ENCODE measurements at regions not wholly inside any gene's neighbourhood (a gene's known extent, or its start where the extent isn't known, plus 50 kb on each side); places are given as distances from the start of the nearest gene placed in this dataset.
"Not testable (repeated sequence)": the region's sequence is repeated elsewhere in the genome, so short reads cannot be mapped to it uniquely, and the experiment has no call there.

DNA sequence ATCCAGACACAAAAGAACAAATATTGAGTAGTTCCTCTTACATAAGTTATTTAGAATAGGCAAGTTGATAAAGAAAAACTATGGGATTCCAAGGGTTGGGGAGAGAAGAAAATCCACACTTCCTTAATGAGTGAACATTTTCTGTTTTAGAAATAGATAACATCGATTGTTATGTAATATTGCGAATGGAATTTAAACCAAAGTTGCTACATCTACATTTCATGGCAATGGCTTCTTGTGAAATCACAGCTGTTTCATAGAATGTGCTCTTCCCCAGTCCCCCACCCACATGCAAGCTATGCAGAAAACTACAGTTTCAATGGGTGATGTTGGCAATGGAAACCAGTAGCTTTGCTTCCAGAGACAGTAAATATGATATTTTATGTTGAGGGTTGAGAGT, 1639.5 kb downstream of the SI start:
- no peak for DNase-seq (ENCODE audit: low spot score)

DNA sequence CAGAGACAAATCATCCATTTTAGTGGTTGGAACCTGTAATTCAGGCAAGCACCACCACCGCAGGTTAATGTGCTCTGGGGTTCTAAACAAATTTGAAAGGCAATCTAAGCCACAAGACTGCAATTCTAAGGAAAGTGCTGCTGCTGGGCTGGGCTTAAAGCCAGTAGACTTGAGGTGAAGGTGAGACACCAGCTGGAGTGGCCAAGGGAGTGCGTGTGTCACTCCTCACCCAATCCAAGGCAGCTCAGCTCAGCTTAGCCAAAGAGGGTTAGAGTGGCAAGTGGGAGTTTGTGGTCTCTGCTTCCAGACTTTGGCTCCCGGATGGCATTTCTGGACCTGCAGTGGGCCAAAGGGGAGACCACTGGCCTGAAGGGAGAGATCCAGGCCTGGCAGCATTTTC, 1655.6 kb downstream of the SI start:
- no peak for DNase-seq (ENCODE audit: low spot score)

DNA sequence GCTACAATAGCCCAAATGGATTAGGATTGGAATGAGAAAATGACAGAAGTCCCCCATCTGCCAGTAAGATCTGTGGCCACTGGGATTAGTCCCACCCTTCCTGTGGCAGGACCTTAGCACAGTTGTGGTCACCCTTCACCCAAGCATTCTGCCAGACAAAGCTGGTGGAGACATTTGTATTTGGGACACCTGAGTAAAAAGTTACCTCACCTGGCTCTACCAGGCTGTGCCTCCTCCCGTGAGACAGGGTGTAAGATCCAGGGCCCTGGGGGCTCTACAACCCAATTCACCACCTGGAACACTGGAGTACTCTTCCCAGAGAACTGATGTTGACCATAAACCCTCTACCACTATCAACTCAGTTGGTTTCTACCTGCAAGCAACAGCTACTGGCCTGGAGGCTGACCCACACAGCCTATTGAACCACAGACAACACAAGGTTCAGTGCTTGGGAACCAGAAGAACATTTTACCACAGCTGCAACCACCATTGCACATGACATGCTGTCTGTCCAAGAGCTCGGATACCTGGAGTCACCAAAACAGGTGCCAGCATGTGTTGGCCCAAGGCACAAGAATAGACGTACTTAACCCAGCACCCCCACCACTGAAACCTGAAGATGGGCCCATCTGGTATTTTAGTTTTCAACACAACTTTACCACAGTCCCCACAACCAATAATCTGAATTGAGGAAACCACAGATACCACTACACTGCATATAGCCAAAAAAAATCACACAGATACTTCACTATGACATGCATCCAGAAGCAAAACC, 1686.7 kb downstream of the SI start:
- DNase-seq (ENCODE audit: low spot score), result no peak

DNA sequence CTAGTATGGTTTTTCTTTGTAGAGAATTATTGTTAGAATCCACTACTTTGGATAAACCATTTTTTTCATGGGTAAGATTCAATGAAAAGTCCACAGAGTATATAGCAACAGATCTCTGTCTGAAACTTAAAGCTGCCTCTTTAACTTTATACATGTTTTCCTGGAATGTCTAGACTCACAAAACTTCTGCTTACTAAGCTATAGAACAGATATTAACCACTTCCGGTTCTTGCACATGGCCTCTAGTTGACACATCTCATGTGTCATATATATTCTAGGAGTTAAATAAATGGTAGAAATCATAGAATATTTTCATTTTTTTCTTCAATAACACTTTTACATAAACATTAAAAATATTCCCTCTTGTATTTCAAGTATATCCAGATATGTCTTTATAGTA, 1693.9 kb downstream of the SI start:
- DNase-seq (ENCODE audit: low spot score), result no peak

DNA sequence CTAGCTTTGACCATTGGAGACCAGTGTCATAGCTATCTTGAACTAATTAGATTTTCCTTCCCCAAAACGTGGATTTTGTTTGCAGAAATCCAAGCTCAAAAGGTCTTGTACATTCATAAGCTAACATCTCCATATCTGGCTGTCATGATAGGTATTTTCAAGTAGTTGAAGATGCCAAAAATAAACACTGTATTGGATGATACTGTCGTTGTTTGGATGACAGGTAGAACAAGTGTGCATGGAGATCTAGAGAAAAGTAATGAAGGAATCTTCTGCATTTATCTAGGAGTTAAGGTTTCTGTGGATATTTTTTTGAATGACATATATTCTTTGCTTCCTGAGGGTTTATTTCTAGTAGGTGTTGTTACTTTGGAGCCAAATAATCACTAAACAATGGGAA, 1696.1 kb downstream of the SI start:
- no peak for DNase-seq (ENCODE audit: low spot score)

DNA sequence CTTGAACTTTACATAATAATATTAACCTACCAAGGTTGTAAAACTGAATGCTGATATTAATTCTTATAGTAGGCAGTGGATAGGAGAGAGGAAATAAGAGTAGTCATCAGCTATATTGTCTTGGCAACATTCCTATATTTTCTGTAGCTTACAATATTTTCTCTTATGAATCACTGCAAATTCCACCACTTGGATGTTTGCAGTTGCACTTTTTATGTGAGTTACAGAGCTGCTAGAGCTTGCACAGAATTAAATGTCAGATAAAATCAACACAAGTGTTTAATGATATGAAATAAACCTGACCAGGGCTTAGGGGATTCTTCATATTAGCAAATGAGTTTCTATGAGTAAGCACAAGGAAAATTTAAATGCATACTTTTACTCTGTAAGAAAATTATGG, 1710.1 kb downstream of the SI start:
- no peak for DNase-seq (ENCODE audit: low spot score)

DNA sequence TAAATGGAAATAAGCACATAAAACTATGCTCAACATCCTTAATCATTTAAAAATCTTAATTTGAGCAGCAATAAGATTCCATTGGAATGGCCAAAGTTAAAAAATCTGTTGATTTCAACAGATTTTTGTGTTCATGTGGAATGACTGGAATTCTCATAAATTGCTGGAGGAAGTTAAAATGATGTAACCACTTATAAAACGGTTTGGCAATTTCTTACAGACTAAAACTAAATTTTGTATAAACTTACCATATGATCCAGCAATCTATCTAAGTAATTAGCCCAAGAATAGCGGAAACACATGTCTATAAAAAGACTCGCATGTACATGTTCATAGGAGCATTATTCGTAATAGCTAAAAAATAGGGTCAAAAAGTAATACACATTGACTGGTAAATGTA, 1713.6 kb downstream of the SI start:
- DNase-seq (ENCODE audit: low spot score), result no peak

DNA sequence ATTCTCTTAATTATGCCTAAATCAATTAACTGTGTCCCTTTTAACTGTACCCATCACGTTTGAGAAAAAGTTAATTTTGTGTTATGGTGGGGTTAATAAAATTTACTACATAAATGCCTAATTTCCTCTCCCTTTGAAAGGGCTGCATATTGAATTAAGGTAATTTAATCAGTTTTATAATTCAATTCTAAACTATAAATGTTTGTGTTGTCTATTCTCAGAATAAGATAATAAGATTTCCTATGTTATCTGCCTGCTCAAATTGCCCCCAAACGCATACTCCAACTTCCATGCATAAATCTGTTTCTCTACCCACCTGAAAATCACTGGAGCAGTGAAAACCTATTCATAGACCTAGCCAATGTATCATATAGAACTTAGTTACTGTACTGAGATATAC, 1716.1 kb downstream of the SI start:
- DNase-seq (ENCODE audit: low spot score), result no peak

DNA sequence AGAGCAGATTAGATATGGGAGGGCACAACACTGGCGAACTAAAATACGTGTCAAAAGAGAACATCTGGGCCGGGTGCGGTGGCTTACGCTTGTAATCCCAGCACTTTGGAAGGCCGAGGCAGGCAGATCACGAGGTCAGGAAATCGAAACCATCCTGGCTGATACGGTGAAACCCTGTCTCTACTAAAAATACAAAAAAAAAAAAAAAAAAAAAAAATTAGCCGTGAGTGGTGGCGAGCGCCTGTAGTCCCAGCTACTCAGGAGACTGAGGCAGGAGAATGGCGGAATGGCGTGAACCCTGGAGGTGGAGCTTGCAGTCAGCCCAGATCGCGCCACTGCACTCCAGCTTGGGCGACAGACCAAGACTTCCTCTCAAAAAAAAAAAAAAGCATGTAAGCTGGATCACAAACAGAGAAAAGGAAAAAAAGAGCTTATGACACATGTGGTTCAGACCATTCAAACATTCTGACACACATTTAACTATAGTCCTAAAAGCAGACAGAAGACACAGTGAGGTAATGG, 1716.9 kb downstream of the SI start:
- not testable (repeated sequence) for DNase-seq (ENCODE audit: low spot score)

DNA sequence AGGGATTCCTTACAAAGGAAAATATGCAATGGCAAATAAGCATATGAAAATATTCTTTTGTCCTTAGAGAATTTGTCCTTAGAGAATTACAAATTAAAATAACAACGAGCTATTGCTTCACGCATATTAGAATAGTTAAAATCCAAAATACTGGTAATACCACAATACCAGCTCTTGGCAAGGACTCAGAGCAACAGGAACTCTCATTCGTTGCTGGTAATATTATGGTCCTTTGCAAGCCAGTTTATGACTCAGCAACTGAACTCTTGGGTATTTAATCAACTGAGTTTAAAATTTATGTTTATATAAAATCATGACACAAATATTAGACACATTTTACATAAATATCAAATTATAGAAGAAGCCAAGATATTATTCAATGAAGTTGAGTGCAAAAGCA, 1730.4 kb downstream of the SI start:
- no peak for DNase-seq (ENCODE audit: low spot score)

DNA sequence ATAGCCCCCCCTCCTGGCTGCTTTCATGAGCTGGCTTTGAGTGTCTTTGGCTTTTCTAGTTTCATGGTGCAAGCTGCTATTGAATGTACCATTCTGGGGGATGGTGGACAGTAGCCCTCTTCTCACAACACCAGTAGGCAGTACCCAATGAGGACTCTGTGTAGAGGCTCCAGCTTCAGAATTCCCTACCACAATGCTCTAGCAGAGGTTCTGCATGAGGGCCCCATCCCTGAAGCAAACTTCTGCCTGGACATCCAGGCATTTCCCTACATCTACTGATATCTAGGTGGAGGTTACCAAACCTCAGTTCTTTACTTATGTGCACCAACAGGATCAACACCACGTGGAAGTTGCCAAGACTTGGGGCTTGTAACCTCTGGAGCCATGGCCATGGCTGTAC, 1742.9 kb downstream of the SI start:
- DNase-seq (ENCODE audit: low spot score), result no peak

DNA sequence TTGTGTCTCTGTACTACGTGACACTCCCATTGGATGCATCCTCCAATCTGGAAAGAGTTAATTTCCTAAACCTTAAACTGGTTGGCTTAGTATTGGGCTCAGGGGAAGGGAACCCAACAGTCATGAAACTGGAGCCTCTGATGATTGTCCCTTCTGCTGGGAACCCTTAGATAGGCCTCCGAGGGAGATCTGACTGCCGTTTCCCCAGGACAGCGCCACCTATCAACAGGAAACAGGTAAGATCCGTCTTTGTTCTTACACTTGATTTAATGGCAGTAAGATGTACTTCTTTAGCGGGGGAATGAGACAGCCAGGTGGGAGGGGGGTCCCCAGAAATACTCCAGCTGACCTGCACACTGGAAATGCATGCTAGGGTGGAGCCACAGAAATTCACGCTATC, 1749.6 kb downstream of the SI start:
- DNase-seq (ENCODE audit: low spot score), result no peak

DNA sequence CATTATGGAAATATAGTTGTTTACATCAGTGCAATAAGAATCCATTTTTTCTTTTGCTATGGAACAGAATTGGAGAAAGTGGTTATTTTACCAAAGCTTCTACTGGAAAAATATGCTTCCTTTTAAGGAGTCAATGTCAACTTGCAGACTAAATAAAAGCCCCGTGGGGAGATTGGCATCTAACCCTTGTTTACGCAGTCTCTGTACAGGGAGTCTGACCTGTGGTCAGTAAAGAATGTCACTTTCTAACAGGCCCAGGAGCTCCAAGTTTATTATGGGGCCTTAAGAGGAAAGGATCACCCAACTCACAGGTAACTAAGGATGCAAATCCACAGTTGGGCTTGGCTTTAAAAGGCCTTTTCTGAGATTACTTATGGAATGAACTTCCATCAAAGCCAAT, 1751.2 kb downstream of the SI start:
- no peak for DNase-seq (ENCODE audit: low spot score)

DNA sequence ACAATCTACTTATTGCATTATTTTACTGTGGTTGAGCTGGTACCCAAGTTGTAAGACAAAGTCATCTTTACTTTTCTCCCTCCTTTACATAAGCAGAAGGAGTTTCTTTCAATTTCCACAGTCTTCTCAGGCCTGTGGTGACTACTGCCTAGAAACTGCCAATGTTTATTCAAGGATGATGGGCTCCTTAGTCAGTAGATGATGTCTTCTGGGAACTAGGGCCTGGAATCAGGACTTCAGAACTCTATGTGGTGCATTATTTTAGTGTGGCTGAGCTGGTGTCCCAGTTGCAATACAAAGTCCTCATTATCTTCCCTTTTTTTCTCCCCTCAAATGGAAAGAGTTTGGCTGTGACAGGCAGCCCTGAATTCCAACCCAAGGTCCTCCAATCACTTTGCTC, 1762.5 kb downstream of the SI start:
- no peak for DNase-seq (ENCODE audit: low spot score)

DNA sequence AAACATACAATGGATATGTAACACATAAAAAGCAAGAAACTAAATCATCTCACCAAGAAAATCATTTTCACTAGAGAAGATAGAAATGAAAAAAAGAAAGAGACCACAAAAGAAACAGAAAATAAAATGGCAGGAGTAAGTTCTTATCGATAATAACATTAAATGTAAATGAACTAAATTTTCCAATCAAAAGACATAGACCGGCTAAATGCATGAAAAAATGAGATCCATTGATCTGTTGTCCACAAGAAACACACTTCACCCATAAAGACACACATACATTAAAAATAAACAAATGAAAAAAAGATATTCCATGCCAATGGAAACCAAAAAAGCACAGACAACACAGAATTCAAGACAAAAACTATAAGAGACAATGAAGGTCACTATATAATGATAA, 1771.9 kb downstream of the SI start:
- DNase-seq (ENCODE audit: low spot score), result no peak

DNA sequence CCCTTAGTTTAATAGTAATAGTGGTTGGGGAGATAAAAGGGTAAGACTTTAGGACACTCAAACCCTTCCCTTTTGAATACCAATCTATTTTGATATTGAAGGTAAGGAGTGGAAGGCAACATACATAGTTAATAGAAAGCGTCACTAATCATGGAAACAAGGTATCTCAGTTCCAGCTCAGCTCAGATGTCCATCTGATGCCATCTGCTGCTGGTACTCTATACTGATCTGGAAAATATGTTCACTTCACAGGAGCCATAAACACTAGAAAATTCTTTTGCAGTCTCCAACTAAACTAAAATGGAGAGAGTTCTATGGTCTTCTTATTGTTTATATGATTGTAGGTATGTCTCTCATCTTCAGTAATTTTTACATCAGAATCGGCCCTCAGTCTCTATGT, 1777.1 kb downstream of the OTOL1 start:
- DNase-seq (ENCODE audit: low spot score), result no peak

DNA sequence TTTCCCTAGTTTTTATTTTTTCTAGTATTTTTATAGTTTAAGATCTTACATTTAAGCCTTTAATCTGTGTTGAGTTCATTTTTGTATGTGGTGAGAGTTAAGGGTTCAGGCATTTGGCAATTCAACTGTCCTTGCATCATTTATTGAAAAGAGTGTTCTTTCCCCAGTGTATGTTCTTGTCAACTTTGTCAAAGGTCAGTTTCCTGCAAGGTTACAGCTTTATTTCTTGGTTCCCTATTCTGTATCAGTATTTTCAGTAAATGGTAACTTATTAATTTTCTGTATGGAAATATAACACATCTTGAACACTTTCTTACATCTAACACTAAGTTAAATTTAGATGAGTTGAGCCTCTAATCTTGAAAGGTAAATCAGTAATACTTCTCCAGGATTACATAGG, 1770.1 kb downstream of the OTOL1 start:
- DNase-seq (ENCODE audit: low spot score), result no peak

DNA sequence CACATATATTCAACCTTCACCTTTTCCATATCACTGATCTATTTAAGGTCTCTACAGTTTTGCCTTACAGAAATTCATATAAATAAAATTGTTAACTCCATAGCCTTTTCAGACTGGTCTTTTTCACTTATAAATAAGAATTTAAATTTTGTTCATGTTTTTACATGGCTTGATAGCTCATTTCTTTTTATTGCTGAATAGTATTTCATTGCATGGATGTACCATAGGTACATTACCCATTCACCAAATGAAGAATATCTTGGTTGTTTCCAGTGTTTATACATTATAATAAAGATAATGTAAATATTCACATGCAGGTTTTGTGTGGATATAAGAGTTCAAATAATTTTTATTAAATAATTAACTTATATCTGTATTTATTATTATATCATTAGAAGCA, 1765.0 kb downstream of the OTOL1 start:
- no peak for DNase-seq (ENCODE audit: low spot score)

DNA sequence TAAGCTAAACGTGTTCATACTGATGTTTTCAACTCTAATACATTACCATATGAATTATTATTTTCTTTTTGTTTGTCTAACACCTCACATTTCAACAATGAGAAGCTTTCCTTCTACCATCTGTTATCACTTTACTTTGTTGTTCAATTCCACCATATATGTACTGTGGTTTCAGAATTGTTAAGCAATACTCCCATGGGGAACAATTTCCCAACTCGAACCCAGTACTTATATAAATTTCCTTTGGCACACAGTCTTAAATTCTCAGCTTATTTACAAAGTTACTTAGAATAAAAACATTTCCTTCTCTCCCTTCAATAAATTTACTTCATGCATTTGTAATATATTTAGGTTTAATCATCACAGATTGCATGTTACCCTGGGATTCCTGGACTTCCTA, 1764.4 kb downstream of the OTOL1 start:
- no peak for DNase-seq (ENCODE audit: low spot score)

DNA sequence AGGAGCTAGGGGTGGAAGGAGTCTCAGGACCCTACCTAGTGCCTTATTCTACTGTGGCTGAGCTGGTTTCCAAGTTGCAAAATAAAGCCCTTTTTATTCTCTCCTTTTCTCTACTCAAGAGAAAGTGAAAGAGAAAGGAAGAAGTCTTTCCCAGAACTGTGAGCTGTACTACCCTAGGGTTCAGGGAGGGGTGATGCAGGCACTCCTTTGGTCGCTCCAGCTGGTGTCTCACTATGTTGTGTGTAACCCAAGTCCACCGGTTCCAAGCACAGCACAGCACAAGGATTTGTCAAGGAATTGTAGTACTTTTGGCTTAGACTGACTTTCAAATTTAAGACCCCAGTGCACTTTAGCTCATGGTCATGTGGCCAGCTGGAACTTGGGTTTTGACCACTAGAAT, 1721.7 kb downstream of the OTOL1 start:
- no peak for DNase-seq (ENCODE audit: low spot score)

DNA sequence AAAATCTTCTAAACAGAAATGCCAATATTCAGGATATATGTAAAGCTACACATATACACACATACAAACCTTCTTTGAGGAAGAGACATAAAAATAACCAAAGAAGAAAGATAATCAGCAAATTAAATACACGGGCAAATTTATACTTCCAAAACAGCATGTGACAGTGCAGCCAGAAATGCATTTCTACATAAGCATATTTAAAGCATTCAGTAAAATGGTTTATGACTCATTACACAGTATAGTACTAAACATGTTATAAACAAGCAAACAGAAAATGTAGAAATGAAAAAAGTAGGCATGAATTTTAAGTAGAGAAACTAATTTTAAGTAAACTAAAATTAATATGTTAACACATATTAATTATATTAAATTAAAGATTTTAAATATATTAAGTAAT, 1717.2 kb downstream of the OTOL1 start:
- no peak for DNase-seq (ENCODE audit: low spot score)

DNA sequence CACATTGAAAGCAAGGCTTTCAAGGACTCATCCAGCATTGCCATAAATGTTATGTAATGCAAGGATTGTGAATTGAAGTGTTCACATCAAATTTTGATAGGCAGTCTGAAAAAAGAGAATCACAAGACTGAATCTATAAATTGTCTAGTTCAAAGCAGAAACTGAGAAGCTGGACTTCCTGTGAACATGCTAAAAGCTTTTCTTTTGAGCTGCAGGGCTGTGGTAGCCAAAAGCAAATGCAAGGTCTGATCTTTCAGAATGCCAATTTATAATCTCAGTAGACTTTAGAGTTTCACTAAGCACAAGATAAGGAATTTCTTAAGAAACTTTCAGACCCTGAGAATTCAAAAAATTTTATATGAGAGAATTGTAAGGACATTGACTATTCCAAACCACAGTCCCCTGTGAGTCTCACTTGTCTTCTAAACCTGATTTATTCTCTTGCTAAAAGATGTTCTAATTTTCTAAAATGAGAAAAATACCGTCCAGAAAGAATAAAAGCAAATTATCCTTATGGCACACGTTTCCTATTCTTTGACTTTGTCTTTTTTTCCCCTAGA, 1700.3 kb downstream of the OTOL1 start:
- no peak for DNase-seq (ENCODE audit: low spot score)

DNA sequence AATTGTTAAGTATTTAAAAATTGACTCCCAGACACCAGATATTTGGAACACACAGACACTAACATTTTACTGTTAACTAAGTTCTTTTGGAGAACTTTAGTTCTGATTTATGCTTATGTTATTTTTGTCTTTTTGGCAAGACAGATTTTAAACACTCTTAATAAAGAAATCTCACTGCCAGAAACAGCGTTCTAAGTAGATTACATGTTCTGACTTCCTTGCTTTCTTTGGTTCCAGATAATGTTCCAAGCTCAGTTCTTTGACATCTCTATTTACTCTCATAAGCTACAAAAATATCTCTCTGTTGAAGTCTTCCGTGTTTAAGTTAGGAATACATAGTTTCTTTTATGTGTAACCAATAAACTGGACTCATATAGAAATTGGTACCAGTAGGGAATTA, 1699.6 kb downstream of the OTOL1 start:
- no peak for DNase-seq (ENCODE audit: low spot score)

DNA sequence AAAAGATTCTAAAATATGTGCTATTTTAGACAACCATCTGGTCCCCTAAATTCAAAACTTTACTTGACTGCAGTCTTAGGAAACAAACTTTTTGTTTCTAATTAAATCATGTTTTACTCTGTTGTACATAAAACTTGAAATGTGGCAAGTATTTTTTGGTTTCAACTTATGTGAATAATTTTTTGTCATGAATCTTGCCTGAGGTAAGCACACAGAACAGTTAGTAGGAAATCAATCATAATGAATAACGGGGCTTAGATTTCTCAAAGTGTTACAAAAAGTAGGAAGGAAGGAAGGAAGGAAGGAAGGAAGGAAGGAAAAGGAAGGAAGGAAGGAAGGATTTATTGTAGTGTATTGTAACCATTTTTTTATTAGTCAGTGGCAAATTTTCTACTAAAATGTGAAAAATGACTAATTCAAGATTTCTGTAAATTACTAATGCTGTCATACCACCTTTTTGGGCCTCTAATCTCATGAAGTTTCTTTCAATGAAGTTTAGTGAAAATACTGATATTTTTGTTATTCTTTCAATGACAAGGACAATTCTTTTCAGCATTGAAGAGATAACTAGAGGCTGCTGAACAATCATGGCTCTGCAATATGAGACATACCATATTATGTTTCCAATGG, 1689.2 kb downstream of the OTOL1 start:
- DNase-seq (ENCODE audit: low spot score), result no peak
